Upper lobe of left lung (tissue), 6 donors: ENCODE measurements at regions not wholly inside any gene's neighbourhood (a gene's known extent, or its start where the extent isn't known, plus 50 kb on each side); places are given as distances from the start of the nearest gene placed in this dataset.
A peak's percentile ranks its signal among the peaks of the same experiment; 100 is the strongest.
"Not testable (repeated sequence)": the region's sequence is repeated elsewhere in the genome, so short reads cannot be mapped to it uniquely, and the experiment has no call there.

Source experiments
- ATAC-seq, 2 donors: fragments of 200-7000 bp; cut with Tn5 transposase; one replicate each; pipeline ENCODE4 v1.9.1; 2022; ENCODE audit warnings: mild to moderate bottlenecking in 2 of 2, moderate library complexity in 2 of 2; ENCODE audit not compliant: low FRiP score in 2 of 2
- DNase-seq, 2 donors: peaks; one replicate each; pipeline ENCODE4 v3.0.0-alpha.2; 2019 to 2020
- H3K27ac ChIP-seq, 4 donors: fragments of 200-600 bp; sonication (generic); one replicate each; pipeline ENCODE4 v1.5.1; 2016 to 2019
- H3K27me3 ChIP-seq, 4 donors: fragments of 200-600 bp; sonication (generic); one replicate each; pipeline ENCODE4 v1.5.1; 2017 to 2019
- H3K36me3 ChIP-seq, 4 donors: fragments of 200-600 bp; sonication (generic); one replicate each; pipeline ENCODE4 v1.5.1; 2016 to 2019
- H3K4me1 ChIP-seq, 4 donors: fragments of 200-600 bp; sonication (generic); one replicate each; pipeline ENCODE4 v1.5.1; 2018 to 2019
- H3K4me3 ChIP-seq, 4 donors: fragments of 200-600 bp; sonication (generic); one replicate each; pipeline ENCODE4 v1.5.1; 2017 to 2019; ENCODE audit warnings: mild to moderate bottlenecking in 2 of 4, moderate library complexity in 1 of 4
- H3K9me3 ChIP-seq, 4 donors: fragments of 200-600 bp; sonication (generic); one replicate each; pipeline ENCODE4 v1.5.1; 2018 to 2019
- CTCF ChIP-seq, 6 experiments: fragments of 450-650 bp in 4 of 6; fragments of 200-600 bp in 2 of 6; sonication (generic) in 2 of 6; IDR thresholded peaks; one replicate each; pipeline ENCODE4 v1.5.1; 2016 to 2019; ENCODE audit warnings: antibody characterized with exemption in 6 of 6
- WGBS, 2 donors: methylation state at CpG; one replicate each; pipeline ENCODE4 v1.1.5; 2017 to 2018; 5-methylcytosine and 5-hydroxymethylcytosine counted together
- small RNA-seq, 4 donors: library from RNA; depleted of rRNA; stranded (forward); fragments of <200 nt; gene quantifications; one replicate each; pipeline ENCODE3, GENCODE V24; 2016
- donor health status: DM: no; HTN: no; CAD: no; lungs with moderate emphysema.
- donor health status: DM: no; HTN: yes; CAD: no; lungs with severe emphysema.

GRCh38 chr4:4099610-4100009 lies 127.1 kb downstream of the OTOP1 start:
- H3K4me3 ChIP-seq, H3K4me1 ChIP-seq, DNase-seq, H3K36me3 ChIP-seq, H3K27me3 ChIP-seq, ATAC-seq, H3K27ac ChIP-seq, H3K9me3 ChIP-seq: not testable (repeated sequence)
- 47% methylated on average over 4 of the region's 4 CpGs; no CpG with 5 or more reads in 1 of the 2 donors for WGBS, 2 donors

GRCh38 chr4:4106923-4107322 lies 119.8 kb downstream of the OTOP1 start:
- ATAC-seq, H3K27ac ChIP-seq, H3K27me3 ChIP-seq, H3K4me1 ChIP-seq, H3K9me3 ChIP-seq, H3K36me3 ChIP-seq: not testable (repeated sequence)
- peak in 1 of 2 donors; percentile 71 for DNase-seq
- 0% methylated on average over 1 of the region's 36 CpGs; no CpG with 5 or more reads in 1 of the 2 donors for WGBS, 2 donors
- H3K4me3 ChIP-seq, result peak overlapping the region in 3 of 4 donors; percentile 34 to 49 (median 45)

GRCh38 chr4:4107411-4108107 lies 119.2 kb downstream of the OTOP1 start:
- ATAC-seq, H3K9me3 ChIP-seq, H3K36me3 ChIP-seq, H3K27ac ChIP-seq, H3K27me3 ChIP-seq, H3K4me1 ChIP-seq: not testable (repeated sequence)
- 14 to 53% methylated on average over 8 to 36 of the region's 52 CpGs for WGBS, 2 donors
- peak; percentile 55 to 96 for DNase-seq
- peak; percentile 61 to 94 (median 89) for TF ChIP-seq CTCF (IDR thresholded peaks at IDR 0.05)
- peak overlapping the region in 3 of 4 donors; percentile 34 to 49 (median 45) for H3K4me3 ChIP-seq

- H3K4me1 ChIP-seq, H3K36me3 ChIP-seq, H3K9me3 ChIP-seq, H3K4me3 ChIP-seq, H3K27me3 ChIP-seq, H3K27ac ChIP-seq, ATAC-seq: not testable (repeated sequence)
- DNase-seq, result peak in 1 of 2 donors; percentile 66
- WGBS, 2 donors, result 80 to 88% methylated on average over 5 to 8 of the region's 13 CpGs
Observed at GRCh38 chr4:4115381-4115780, 111.3 kb downstream of the OTOP1 start.

- not testable (repeated sequence) for H3K27me3 ChIP-seq, H3K4me1 ChIP-seq, H3K36me3 ChIP-seq, H3K27ac ChIP-seq, ATAC-seq, H3K4me3 ChIP-seq, H3K9me3 ChIP-seq, DNase-seq
- WGBS, 2 donors, result no CpG with 5 or more reads among the region's 1 CpG
Observed at GRCh38 chr4:4116901-4117300, 109.8 kb downstream of the OTOP1 start.

GRCh38 chr4:4134368-4134767 lies 92.4 kb downstream of the OTOP1 start:
- H3K4me1 ChIP-seq, H3K27me3 ChIP-seq, H3K9me3 ChIP-seq, H3K27ac ChIP-seq, DNase-seq, H3K36me3 ChIP-seq, ATAC-seq, H3K4me3 ChIP-seq: not testable (repeated sequence)
- WGBS, 2 donors, result 88% methylated on average over 8 of the region's 8 CpGs; no CpG with 5 or more reads in 1 of the 2 donors

- not testable (repeated sequence) for H3K27ac ChIP-seq, H3K27me3 ChIP-seq, H3K4me3 ChIP-seq, H3K4me1 ChIP-seq, DNase-seq, ATAC-seq, H3K36me3 ChIP-seq, H3K9me3 ChIP-seq
- 95% methylated on average over 9 of the region's 9 CpGs; no CpG with 5 or more reads in 1 of the 2 donors for WGBS, 2 donors
Observed at GRCh38 chr4:4136621-4137020, 90.1 kb downstream of the OTOP1 start.

Small RNA genes lying in the stretch of these regions (small RNA-seq; reads per million reads assigned to genes)
- 0 reads per million in 4 donors for gene AC116562.3
